ENCODE measurements at regions not wholly inside any gene's neighbourhood (a gene's known extent, or its start where the extent isn't known, plus 50 kb on each side); places are given as distances from the start of the nearest gene placed in this dataset.
"Not testable (repeated sequence)": the region's sequence is repeated elsewhere in the genome, so short reads cannot be mapped to it uniquely, and the experiment has no call there.

- not testable (repeated sequence) for TF ChIP-seq CTCF (IDR thresholded peaks at IDR 0.05; ENCODE audit: borderline replicate concordance, extremely low read depth, low read length, poor library complexity, severe bottlenecking); EZH2 (IDR thresholded peaks at IDR 0.05; ENCODE audit: borderline replicate concordance, low read depth, low read length, severe bottlenecking)
Observed at GRCh38 chr1:143832379-143832716, 139.4 kb downstream of the FAM72C start.
